Tibial nerve (tissue), 4 donors: ENCODE measurements at regions not wholly inside any gene's neighbourhood (a gene's known extent, or its start where the extent isn't known, plus 50 kb on each side); places are given as distances from the start of the nearest gene placed in this dataset.

Experiments
- DNase-seq, 2 donors: peaks; one replicate each; pipeline ENCODE4 v3.0.0-alpha.2; 2019; ENCODE audit warnings: low spot score in 2 of 2
- H3K27ac ChIP-seq, 4 donors: fragments of 200-600 bp; sonication (generic) in 3 of 4; one replicate each; pipeline ENCODE4 v1.5.1; 2017 to 2019; ENCODE audit warnings: mild to moderate bottlenecking in 1 of 4
- H3K27me3 ChIP-seq, 2 donors: fragments of 200-600 bp; sonication (generic) in 1 of 2; one replicate each; pipeline versions ENCODE4 v1.5.1 to v1.6.0; 2017 to 2019
- H3K36me3 ChIP-seq, 3 donors: fragments of 200-600 bp; sonication (generic); one replicate each; pipeline ENCODE4 v1.5.1; 2018 to 2019
- H3K4me1 ChIP-seq, 4 donors: fragments of 200-600 bp; sonication (generic) in 3 of 4; one replicate each; pipeline ENCODE4 v1.5.1; 2017 to 2019
- H3K4me3 ChIP-seq, 4 donors: fragments of 200-600 bp; sonication (generic) in 3 of 4; one replicate each; pipeline ENCODE4 v1.5.1; 2017 to 2019; ENCODE audit warnings: mild to moderate bottlenecking in 1 of 4, moderate library complexity in 1 of 4
- H3K9me3 ChIP-seq, 4 donors: fragments of 200-600 bp; sonication (generic) in 3 of 4; one replicate each; pipeline ENCODE4 v1.5.1; 2017 to 2019
- EP300 ChIP-seq, 2 donors: sonication (generic); formaldehyde crosslinking; IDR thresholded peaks; one replicate each; pipeline ENCODE4 v1.6.1; 2017; ENCODE audit warnings: antibody characterized with exemption in 2 of 2, mild to moderate bottlenecking in 1 of 2
- POLR2A ChIP-seq, 2 donors: fragments of 450-650 bp; IDR thresholded peaks; one replicate each; pipeline ENCODE4 v1.6.1; 2017; ENCODE audit warnings: antibody characterized with exemption in 2 of 2, mild to moderate bottlenecking in 2 of 2, moderate library complexity in 2 of 2
- WGBS, 2 donors: methylation state at CpG; one replicate each; pipeline ENCODE4 v1.1.5; 2018; 5-methylcytosine and 5-hydroxymethylcytosine counted together
- TF ChIP-seq, protein P1 (sequence below), 5 experiments: fragments of 200-600 bp in 3 of 5; fragments of 450-650 bp in 2 of 5; sonication (generic) in 3 of 5; IDR thresholded peaks; one replicate each; pipeline ENCODE4 v1.5.1; 2016 to 2019; ENCODE audit warnings: antibody characterized with exemption in 5 of 5, mild to moderate bottlenecking in 3 of 5, moderate library complexity in 2 of 5

DNA sequence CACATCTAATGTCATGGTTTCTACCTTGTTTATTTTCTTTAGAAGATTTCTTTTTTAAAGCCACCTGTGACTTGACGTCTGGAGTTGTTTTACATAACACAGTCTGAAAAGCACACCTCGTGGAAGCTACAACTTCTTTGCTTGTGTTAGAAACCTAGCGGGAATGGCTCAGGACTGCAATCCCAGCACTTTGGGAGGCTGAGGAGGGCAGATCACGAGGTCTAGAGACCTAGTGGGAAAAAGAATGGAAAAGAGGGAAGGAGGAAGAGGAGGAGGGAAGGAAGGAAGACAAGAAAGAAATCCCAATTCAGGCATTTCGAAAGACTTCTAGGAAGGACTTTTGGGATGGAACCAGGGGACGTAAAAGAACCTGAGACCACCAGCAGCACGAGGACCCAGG, 146.3 kb upstream of the CELF2 start:
- no peaks in the 10 kb centered on the region for H3K36me3 ChIP-seq
- no peaks in the 10 kb centered on the region for H3K27me3 ChIP-seq
- WGBS, 2 donors = 47 to 48% methylated on average over 7 of the region's 7 CpGs
- peaks cover 0 to 32% (median 9%) of the 10 kb centered on the region in 4 donors for H3K4me1 ChIP-seq
- H3K9me3 ChIP-seq = no peaks in the 10 kb centered on the region
- DNase-seq = no peak
- no peak overlapping the region for H3K4me3 ChIP-seq
- peak overlapping the region; percentile 31 to 84 (median 68) for H3K27ac ChIP-seq
- TF ChIP-seq, protein P1, sequence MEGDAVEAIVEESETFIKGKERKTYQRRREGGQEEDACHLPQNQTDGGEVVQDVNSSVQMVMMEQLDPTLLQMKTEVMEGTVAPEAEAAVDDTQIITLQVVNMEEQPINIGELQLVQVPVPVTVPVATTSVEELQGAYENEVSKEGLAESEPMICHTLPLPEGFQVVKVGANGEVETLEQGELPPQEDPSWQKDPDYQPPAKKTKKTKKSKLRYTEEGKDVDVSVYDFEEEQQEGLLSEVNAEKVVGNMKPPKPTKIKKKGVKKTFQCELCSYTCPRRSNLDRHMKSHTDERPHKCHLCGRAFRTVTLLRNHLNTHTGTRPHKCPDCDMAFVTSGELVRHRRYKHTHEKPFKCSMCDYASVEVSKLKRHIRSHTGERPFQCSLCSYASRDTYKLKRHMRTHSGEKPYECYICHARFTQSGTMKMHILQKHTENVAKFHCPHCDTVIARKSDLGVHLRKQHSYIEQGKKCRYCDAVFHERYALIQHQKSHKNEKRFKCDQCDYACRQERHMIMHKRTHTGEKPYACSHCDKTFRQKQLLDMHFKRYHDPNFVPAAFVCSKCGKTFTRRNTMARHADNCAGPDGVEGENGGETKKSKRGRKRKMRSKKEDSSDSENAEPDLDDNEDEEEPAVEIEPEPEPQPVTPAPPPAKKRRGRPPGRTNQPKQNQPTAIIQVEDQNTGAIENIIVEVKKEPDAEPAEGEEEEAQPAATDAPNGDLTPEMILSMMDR (IDR thresholded peaks at IDR 0.05) = no peak
- TF ChIP-seq POLR2A (IDR thresholded peaks at IDR 0.05) (no peak), EP300 (IDR thresholded peaks at IDR 0.05) (no peak)

DNA sequence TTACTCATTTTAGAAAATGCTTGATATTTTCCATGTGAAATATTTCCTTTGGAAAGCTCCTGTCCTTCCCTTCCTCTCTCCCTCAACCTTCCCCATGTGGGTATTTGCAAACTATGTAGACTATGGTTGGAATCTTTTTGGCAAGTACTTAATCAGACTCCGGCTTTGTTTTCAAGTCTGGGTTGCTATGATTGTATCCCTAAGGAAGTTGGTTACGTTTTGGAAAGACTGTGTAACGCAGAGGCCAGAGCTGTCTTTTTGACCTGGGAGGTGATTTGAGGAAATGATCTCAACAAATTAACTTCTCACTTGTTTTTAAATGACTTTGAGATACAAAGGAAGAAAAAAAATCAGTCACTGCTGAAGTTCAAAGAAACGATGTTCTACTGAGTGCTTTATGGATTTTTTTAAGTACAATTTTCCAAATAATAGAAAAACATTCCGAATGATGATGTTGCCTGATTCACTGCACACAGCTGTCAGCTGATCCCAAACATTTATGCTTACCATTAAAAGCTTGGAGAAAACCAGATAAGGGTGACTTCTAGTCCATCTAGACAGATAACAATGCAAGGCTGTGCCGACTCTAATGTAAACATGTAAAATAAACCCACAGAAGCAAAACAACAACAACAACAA, 145.5 kb upstream of the CELF2 start:
- Histone ChIP-seq H3K27me3 (no peaks in the 10 kb centered on the region), H3K27ac (peak overlapping the region in 3 of 4 donors; percentile 31 to 84 (median 80)), H3K36me3 (no peaks in the 10 kb centered on the region), H3K4me1 (peaks cover 0 to 32% (median 9%) of the 10 kb centered on the region in 4 donors), H3K4me3 (no peak overlapping the region), H3K9me3 (no peaks in the 10 kb centered on the region)
- peak in 1 of 2 donors; percentile 34 for DNase-seq
- no peak for TF ChIP-seq POLR2A (IDR thresholded peaks at IDR 0.05)
- TF ChIP-seq EP300 (IDR thresholded peaks at IDR 0.05) = peak; percentile 86 to 88
- TF ChIP-seq, protein P1 (IDR thresholded peaks at IDR 0.05) = no peak
- WGBS, 2 donors = 12 to 14% methylated on average over 6 of the region's 6 CpGs

DNA sequence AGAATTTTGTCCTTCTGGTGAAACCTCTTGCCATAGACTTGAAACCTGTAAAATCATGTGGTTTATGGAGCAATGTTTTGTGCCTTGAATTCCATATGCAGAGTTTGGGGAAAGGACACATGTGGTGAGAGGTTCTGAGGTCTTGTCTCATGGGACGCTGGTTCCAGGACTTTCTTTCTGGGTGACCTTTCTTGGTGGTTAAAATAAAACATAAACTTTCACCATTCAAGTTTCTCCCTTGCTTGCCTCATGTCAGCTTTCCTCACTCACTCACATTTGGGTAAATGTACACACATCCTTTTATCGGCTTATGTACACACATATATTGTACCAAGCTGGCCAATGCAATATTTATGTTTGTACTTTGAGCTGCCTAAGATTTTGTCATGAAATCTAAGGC, 144.9 kb upstream of the CELF2 start:
- Histone ChIP-seq H3K27ac (peak overlapping the region in 2 of 4 donors; percentile 57 to 84), H3K4me1 (peaks cover 0 to 32% (median 9%) of the 10 kb centered on the region in 4 donors), H3K9me3 (no peaks in the 10 kb centered on the region), H3K27me3 (no peaks in the 10 kb centered on the region), H3K4me3 (no peak overlapping the region), H3K36me3 (no peaks in the 10 kb centered on the region)
- no peak for DNase-seq
- no peak for TF ChIP-seq EP300 (IDR thresholded peaks at IDR 0.05)
- no peak for TF ChIP-seq POLR2A (IDR thresholded peaks at IDR 0.05)
- TF ChIP-seq, protein P1 (IDR thresholded peaks at IDR 0.05) = no peak
- 48 to 58% methylated on average over 2 of the region's 2 CpGs for WGBS, 2 donors

DNA sequence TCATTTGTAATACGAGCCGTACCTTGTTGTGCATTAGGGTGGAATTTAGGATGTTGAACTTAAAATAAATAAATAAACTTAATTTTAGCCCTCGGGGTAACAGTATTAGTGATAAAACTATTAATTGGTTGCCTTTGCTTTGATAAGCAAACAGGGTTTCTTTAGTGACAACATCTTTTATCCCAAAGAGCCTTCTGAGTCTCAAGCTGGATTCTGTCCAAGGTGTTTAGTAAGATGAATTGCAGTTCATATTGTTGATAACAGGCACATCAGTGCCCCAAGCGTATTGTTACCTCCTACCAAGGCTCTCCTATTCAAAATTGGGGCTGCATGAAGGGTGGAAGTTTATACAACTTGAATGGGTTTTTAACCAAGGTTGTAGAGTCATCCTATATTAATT, 144.4 kb upstream of the CELF2 start:
- Histone ChIP-seq H3K36me3 (no peaks in the 10 kb centered on the region), H3K4me3 (no peak overlapping the region), H3K4me1 (peaks cover 0 to 32% (median 9%) of the 10 kb centered on the region in 4 donors), H3K27me3 (no peaks in the 10 kb centered on the region), H3K27ac (no peak overlapping the region), H3K9me3 (no peaks in the 10 kb centered on the region)
- TF ChIP-seq POLR2A (IDR thresholded peaks at IDR 0.05) (no peak), EP300 (IDR thresholded peaks at IDR 0.05) (no peak)
- no peak for DNase-seq
- 79 to 86% methylated on average over 4 of the region's 4 CpGs for WGBS, 2 donors

DNA sequence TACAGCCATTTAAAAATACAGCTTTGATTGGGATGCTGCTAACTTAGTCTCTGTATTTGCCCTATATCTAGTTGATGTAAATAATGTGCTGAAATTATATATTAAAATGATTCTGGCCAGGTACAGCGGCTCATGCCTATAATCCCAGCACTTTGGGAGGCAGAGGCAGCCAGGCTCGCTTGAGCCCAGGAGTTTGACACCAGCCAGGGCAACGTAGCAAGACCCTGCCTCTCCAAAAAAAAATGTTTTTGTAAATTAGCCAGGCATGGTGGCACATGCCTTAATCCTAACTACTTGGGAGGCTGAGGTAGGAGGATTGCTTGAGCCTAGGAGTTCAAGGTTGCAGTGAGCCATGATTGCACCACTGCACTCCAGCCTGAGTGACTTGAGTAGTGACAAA, 143.8 kb upstream of the CELF2 start:
- H3K27ac ChIP-seq = no peak overlapping the region
- no peak for DNase-seq
- TF ChIP-seq, protein P1 (IDR thresholded peaks at IDR 0.05) = no peak
- no peak for TF ChIP-seq EP300 (IDR thresholded peaks at IDR 0.05)
- no peak for TF ChIP-seq POLR2A (IDR thresholded peaks at IDR 0.05)
- H3K9me3 ChIP-seq = no peaks in the 10 kb centered on the region
- H3K4me3 ChIP-seq = no peak overlapping the region
- H3K4me1 ChIP-seq = peaks cover 0 to 32% (median 9%) of the 10 kb centered on the region in 4 donors
- WGBS, 2 donors = 90 to 98% methylated on average over 3 of the region's 3 CpGs
- no peaks in the 10 kb centered on the region for H3K27me3 ChIP-seq
- no peaks in the 10 kb centered on the region for H3K36me3 ChIP-seq
